GM12878 (cell line): ENCODE measurements at regions not wholly inside any gene's neighbourhood (a gene's known extent, or its start where the extent isn't known, plus 50 kb on each side); places are given as distances from the start of the nearest gene placed in this dataset.
"Not testable (repeated sequence)": the region's sequence is repeated elsewhere in the genome, so short reads cannot be mapped to it uniquely, and the experiment has no call there.

ENCODE experiments used
- ATAC-seq: fragments of 200-7000 bp; cut with Tn5 transposase; 3 replicates; pipeline ENCODE4 v1.9.1; 2020; ENCODE audit warnings: mild to moderate bottlenecking, moderate library complexity
- BruUV-seq: library from RNA; stranded (reverse); fragments of 400-500 nt; replicated peaks from 2 replicates; lab custom pipeline; 2021; lab: Mats Ljungman, UMichigan
- CTCF ChIA-PET: fragments of 300-600 bp; sonication (Branson Sonifier 250); formaldehyde crosslinking; extraction: SDS; loops from one replicate; lab custom pipeline; 2021; ENCODE audit warnings: inconsistent platforms; lab: Yijun Ruan, JAX
- POLR2A ChIA-PET: fragments of 350-600 bp; formaldehyde crosslinking; extraction: SDS; loops from one replicate; lab custom pipeline; 2021; ENCODE audit warnings: inconsistent platforms; lab: Charles Lee
- RAD21 ChIA-PET: fragments of 300-600 bp; sonication (Branson Sonifier 250); formaldehyde crosslinking; loops from one replicate; lab custom pipeline; 2023; ENCODE audit warnings: antibody characterized with exemption; ENCODE audit not compliant: unreplicated experiment; lab: Charles Lee
- SMC1A ChIA-PET: fragments of 300-600 bp; sonication (Branson Sonifier 250); formaldehyde crosslinking; loops from one replicate; lab custom pipeline; 2023; ENCODE audit not compliant: unreplicated experiment, uncharacterized antibody; lab: Charles Lee
- DNase-seq: peaks from one replicate; pipeline ENCODE4 v3.0.0-alpha.2; 2011; ENCODE audit warnings: low read depth, low spot score
- FAIRE-seq: peaks from 3 replicates; lab custom pipeline; 2011; peaks lifted over from hg19 to GRCh38; lab: Jason Lieb, UNC
- H2AFZ ChIP-seq: 2 replicates; pipeline ENCODE4 v1.6.0; 2011; ENCODE audit warnings: low read depth, low read length, control low read depth; ENCODE audit not compliant: control insufficient read depth
- H3K27ac ChIP-seq: 2 replicates; pipeline ENCODE4 v1.5.1; 2011; ENCODE audit warnings: control low read depth; ENCODE audit not compliant: control insufficient read depth, insufficient read depth
- H3K27me3 ChIP-seq, 2 experiments: replicated peaks in 1 of 2; 2 replicates each; pipeline versions ENCODE4 v1.6.0 to v1.6.1; 2011; ENCODE audit warnings: low read length in 1 of 2; ENCODE audit not compliant: control insufficient read depth in 2 of 2, insufficient read depth in 2 of 2
- H3K36me3 ChIP-seq, 2 experiments: 2 replicates each; pipeline ENCODE4 v1.5.1; 2011; ENCODE audit warnings: low read length in 1 of 2; ENCODE audit not compliant: control insufficient read depth in 2 of 2, insufficient read depth in 2 of 2
- H3K4me1 ChIP-seq: 2 replicates; pipeline ENCODE4 v1.6.1; 2011; ENCODE audit warnings: mild to moderate bottlenecking, low read length, moderate library complexity, mixed read lengths; ENCODE audit not compliant: control insufficient read depth, insufficient read depth
- H3K4me2 ChIP-seq: 2 replicates; pipeline ENCODE4 v1.6.0; 2011; ENCODE audit warnings: control low read depth; ENCODE audit not compliant: control insufficient read depth, insufficient read depth
- H3K4me3 ChIP-seq: fragments of 200-600 bp; sonication (generic); 2 replicates; pipeline ENCODE4 v1.5.1; 2016
- H3K79me2 ChIP-seq: 2 replicates; pipeline ENCODE4 v1.6.0; 2011; ENCODE audit warnings: low read length; ENCODE audit not compliant: control insufficient read depth, insufficient read depth
- H3K9ac ChIP-seq: 2 replicates; pipeline ENCODE4 v1.8.0; 2011; ENCODE audit warnings: low read length, control low read depth, mixed read lengths; ENCODE audit not compliant: control insufficient read depth, insufficient read depth
- H3K9me3 ChIP-seq: replicated peaks from 3 replicates; pipeline ENCODE4 v1.5.1; 2011; ENCODE audit warnings: mild to moderate bottlenecking, low read length; ENCODE audit not compliant: control insufficient read depth, insufficient read depth
- H4K20me1 ChIP-seq: 2 replicates; pipeline ENCODE4 v1.6.0; 2011; ENCODE audit not compliant: control insufficient read depth, insufficient read depth
- WGBS: methylation state at CpG from one replicate; pipeline ENCODE4 v1.1.6; 2016; ENCODE audit warnings: low lambda C conversion rate; ENCODE audit not compliant: insufficient replicate concordance, insufficient coverage; ENCODE audit errors: missing lambda C conversion rate; 5-methylcytosine and 5-hydroxymethylcytosine counted together
- in situ Hi-C: fragments of 300-500 bp; cut with MboI; formaldehyde crosslinking; loops from 9 replicates; pipeline ENCODE4 v1.14.3; 2018; ENCODE audit warnings: mixed read lengths
- intact Hi-C: fragments of 100-400 bp; cut with micrococcal nuclease; formaldehyde crosslinking; loops from one replicate; pipeline ENCODE4 v1.14.2; 2022; ENCODE audit not compliant: unreplicated experiment

DNA sequence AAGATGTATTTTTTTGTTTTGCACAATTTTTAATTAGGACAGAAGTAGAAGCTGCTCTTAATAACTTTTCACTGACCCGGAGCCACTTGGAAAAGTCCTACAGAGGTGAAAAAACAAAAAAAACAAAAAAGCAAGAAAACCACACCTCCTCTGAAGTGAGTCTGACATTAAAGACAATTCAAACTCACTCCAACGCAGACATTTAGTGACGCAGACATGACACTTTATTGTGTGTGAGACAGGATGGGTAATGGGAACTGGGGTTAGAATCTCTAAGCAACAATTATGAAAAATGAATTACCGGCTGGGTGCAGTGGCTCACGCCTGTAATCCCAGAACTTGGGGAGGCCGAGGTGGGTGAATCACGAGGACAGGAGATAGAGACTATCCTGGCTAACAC, 370.0 kb upstream of the SPATA31A3 start:
- DNase-seq, H3K27ac ChIP-seq, FAIRE-seq, SMC1A ChIA-PET, H3K4me3 ChIP-seq, in situ Hi-C loops, POLR2A ChIA-PET, H2AFZ ChIP-seq, H3K9me3 ChIP-seq, H3K9ac ChIP-seq, H4K20me1 ChIP-seq, H3K79me2 ChIP-seq, intact Hi-C loops, H3K4me1 ChIP-seq, H3K27me3 ChIP-seq, ATAC-seq, H3K4me2 ChIP-seq, RAD21 ChIA-PET, H3K36me3 ChIP-seq, BruUV-seq, CTCF ChIA-PET: not testable (repeated sequence)
- no CpG with 5 or more reads among the region's 7 CpGs for WGBS

DNA sequence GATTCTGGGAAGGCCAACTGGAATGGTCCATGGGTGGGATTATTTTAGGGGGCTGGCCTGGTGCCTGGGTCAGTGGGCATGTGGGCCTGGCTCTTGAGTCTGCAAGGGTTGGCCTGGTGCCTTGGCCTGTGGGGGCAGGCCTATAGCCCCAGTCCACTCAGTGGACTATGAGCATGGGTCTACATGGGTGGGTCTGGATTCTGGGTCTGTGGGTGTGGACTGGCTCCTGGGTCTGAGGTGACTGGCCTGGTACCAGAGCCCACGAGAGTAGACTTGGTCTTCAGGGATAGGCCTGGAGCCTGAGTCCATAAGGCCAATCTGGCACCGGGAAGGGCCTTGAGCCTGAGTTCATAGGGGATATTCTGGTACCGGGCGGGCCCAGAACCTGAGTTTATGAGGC, 361.6 kb upstream of the SPATA31A3 start:
- H3K4me1 ChIP-seq, FAIRE-seq, intact Hi-C loops, H3K27ac ChIP-seq, H3K9ac ChIP-seq, H3K27me3 ChIP-seq, POLR2A ChIA-PET, H4K20me1 ChIP-seq, H3K4me3 ChIP-seq, H3K4me2 ChIP-seq, ATAC-seq, H3K36me3 ChIP-seq, DNase-seq, H3K9me3 ChIP-seq, H3K79me2 ChIP-seq, H2AFZ ChIP-seq, SMC1A ChIA-PET, CTCF ChIA-PET, RAD21 ChIA-PET, in situ Hi-C loops, BruUV-seq: not testable (repeated sequence)
- no CpG with 5 or more reads among the region's 4 CpGs for WGBS

DNA sequence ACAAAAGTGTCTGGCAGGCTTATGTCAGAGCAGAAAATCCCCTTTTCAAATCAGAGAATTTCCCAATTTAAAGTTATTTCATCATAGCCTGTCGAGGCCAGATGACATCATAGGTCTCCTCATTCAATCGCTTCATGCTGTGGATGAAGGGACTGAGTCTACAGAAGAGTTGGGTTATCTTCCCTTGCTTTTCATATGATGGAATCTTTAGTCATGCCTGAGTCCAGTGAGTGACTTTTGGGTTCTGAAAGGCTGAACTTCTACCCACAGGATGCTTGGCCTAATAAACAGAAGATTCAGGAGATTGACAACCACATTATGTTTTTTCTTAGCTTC, 357.0 kb upstream of the SPATA31A3 start:
- RAD21 ChIA-PET, intact Hi-C loops, POLR2A ChIA-PET, H2AFZ ChIP-seq, DNase-seq, H3K27ac ChIP-seq, SMC1A ChIA-PET, BruUV-seq, ATAC-seq, H3K27me3 ChIP-seq, H3K4me2 ChIP-seq, H3K4me1 ChIP-seq, FAIRE-seq, H3K4me3 ChIP-seq, CTCF ChIA-PET, H4K20me1 ChIP-seq, H3K79me2 ChIP-seq, H3K9me3 ChIP-seq, in situ Hi-C loops, H3K36me3 ChIP-seq, H3K9ac ChIP-seq: not testable (repeated sequence)
- WGBS: no CpG with 5 or more reads among the region's 2 CpGs

DNA sequence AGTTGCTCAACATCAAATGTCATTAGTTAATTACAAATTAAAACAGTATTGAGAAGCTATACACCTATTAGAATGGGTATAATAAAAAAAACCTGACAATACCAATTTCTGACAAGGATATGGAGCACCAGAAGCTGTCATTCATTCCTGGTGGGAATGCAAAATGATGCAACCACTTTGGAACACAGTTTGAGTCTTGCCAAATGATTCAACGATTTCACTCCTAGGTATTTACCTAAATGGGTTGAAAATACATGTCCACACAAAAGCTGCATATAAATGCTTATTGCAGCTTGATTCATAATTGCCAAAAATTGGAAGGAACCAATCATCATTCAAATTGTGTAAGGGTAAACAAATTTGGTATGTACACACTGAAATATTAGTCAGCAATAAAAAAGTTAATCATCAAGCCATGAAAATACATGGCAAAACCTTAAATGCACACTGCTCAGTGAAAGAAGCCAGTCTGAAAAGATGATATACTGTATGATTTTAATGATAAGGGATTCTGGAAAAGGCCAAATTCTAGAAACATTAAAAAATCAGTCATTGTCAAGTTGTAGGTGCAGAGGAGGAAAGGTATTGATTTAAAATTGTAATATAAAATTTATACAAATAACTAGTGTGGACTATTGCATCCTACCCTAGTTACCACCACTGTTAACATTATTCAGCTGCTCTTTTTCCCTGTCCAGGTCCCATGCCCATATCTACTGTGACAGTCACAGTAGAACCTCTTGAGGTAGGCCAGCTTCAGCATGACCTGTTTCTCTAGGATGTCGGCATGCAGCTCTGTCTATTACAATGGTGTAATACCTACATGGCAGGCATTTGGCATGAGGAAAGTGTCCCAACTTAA, 356.4 kb upstream of the SPATA31A3 start:
- H3K4me1 ChIP-seq, H3K79me2 ChIP-seq, H2AFZ ChIP-seq, H3K4me2 ChIP-seq, POLR2A ChIA-PET, CTCF ChIA-PET, H3K36me3 ChIP-seq, H3K4me3 ChIP-seq, intact Hi-C loops, H3K27ac ChIP-seq, H3K9me3 ChIP-seq, FAIRE-seq, H4K20me1 ChIP-seq, H3K27me3 ChIP-seq, BruUV-seq, ATAC-seq, SMC1A ChIA-PET, DNase-seq, in situ Hi-C loops, RAD21 ChIA-PET, H3K9ac ChIP-seq: not testable (repeated sequence)
- WGBS: no CpG with 5 or more reads among the region's 2 CpGs
